ENCODE measurements at regions not wholly inside any gene's neighbourhood (a gene's known extent, or its start where the extent isn't known, plus 50 kb on each side); places are given as distances from the start of the nearest gene placed in this dataset.
A peak's percentile ranks its signal among the peaks of the same experiment; 100 is the strongest.
"Not testable (repeated sequence)": the region's sequence is repeated elsewhere in the genome, so short reads cannot be mapped to it uniquely, and the experiment has no call there.

DNA sequence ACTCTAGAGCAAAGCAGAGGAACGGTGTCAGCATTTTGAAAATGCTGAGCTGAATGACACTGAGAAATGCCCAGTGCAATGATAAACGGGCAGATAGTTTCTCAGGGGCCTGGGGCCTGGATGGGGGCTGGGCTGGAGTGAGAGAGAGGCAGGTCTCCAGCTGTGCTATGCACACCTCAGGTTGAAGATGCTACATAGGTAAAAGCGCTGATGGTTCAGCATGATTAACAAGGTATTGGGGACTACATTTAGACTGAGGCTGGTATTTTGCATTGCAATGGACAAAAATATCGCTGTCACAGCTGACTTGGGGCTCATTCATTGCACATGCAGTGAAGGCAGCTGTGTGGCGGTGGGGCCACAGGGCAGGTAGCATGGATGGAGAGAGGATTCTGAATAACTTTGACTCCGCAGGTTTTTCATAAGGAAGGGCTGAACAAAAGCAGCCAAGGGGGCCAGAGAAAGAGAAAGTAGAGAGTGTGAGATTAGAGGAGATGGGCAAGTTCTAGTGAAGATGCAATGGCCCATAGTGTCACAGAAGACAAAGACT lies 290.8 kb upstream of the ZNF32 start:
- no peak for DNase-seq

DNA sequence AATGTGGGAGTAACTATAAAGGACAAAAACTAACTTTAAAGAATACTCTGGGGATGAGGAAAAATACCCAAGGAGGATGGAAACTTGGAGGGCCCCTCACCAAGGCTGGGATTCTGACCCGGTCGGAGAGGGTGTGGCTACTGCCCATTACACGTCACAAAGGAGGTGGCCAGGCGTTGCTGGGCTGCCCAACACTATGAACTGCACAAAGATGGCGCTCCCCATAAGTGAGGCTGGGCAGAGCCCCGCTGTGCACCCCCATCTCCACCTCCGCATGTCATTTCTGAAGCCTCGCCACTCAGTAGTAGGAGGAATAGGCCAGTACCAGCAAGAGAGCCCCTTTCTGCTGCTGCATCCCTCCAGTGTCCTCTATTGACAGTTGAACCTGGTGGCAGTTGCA lies 290.1 kb upstream of the ZNF32 start:
- no peak for DNase-seq

DNA sequence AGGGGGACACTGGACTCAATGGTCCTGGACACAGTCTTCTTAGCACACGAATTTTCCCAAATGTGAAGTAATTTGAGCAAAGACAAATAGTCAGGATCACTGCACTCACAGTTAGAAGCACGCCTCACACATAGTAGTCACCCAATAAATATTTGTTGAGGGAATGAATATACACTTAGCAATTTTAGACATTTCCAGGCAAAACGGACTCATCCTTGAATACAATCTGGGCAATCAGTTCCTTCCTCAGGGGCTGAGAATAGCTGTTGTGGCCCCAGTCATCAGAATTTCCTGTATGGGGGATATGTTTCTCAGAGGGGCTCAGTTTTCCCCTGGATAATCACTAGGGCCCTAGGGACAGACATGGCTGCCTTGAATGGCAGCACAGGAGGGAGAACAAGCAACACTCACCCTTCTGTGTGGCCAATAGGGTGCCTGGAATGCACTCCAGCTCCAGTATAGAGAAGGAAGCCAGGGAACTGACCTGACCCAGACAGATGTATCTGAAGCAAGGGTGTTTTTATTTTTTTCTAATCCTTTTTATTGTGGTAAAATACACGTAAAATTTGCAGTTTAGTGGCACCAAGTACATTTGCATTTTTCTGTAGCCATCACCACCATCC lies 282.7 kb upstream of the ZNF32 start:
- no peak for DNase-seq

DNA sequence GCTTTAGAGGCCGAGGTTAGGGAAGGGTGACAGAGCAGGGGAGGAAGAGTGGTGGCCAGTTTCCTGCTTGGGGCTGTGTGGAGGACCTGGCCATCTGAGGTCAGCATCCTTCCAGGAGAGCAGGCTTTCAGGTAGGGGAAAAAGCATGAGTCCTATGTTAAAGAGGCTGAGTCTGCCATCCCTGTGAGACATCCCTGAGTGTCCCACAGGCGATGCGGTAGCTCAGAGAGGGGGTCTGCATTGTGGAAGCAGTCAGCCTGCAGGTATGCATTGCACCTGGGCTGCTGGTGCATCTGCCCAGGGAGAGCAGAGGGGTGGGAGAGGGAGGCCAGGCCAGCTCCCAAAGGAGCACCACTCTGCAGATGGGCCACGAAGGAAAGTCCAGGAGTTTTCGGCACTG lies 282.1 kb upstream of the ZNF32 start:
- DNase-seq, result no peak

DNA sequence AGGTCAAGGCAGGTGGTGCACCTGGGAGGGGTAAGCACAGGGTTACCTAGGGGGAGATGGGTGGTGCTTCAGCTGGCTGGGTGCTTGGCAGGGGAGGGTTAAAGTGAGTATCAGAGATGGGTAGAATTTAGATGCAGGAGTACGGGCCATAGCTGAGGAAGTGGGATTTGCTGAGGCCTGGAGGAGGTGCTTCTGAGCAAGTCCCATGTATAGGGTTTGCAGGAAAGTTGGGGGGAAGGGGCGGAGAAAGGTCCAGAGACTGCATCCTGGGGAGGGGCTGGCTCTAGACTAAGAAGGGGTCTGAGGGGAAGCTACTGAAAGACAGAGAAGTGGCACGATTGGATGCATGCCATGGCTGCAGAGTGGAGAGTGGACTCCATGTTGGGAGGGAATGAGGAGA lies 281.6 kb upstream of the ZNF32 start:
- no peak for DNase-seq

DNA sequence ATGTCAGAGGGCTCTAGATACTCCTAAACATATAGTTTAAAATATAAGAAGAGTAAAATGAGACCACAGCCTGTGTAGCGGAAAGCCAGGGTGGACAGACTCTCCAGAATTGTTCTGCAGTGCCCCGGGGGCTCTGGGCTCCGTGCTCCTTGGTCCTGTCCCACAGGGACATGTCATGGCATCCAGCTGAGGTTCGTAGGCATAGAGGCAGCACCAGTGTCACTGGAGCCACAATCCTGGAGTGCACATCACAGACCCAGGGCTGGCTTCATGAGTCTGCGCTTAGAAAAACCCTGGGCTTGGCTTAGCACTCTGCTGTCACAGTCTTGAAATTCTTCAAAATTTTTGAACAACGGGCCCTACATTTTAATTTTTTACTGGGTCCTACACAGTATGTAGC lies 280.4 kb upstream of the ZNF32 start:
- DNase-seq, result no peak

DNA sequence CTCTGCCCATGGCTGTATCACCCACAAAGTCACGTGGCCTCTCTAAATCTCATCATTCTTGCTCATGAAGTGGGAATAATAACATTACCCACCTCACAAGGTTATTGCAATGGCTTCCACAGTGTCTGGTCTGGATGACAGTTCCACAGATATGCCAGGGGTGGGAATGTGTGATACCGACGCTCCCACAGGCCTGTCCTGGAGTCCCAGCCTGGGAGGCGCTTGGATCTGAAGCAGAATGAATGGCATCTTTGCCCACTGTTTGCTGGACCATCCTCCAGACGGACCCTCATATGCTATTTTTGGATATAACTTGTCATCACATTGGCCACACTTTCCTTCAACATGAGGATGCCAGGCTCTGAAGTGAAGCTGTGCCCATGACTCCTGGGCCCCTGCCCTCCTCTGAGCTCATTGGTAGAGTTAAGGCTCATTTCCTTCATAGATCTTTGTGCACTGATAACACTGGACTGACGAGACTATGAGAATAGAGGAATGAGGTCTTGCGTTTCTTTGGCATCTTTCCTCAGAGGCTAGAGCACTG lies 279.8 kb upstream of the ZNF32 start:
- DNase-seq, result no peak

DNA sequence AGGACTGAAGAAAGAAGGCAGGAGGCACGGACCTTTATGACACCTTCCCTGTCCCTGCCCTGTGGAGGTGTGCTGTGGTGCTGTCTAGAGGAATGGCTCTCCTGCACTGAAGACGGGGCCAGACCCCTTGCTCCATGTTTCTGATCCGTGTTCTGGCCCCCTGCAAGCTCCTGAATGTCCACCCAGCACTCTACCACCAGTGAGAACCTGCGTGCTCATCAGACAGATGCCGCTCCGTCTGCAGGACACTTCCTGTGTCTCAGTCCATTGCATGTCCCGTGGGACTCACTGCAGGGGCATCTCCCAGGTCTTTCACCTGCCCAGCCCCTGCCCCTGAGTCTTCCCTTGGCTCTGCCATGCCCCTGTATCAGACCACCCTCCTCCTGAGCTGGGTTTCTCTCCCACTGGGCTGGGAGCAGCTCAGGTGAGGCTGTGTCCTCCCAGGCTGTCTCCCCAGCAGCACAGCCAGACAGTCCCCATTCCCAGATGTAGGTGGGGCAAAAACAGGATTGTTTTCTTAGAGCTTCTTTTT lies 278.3 kb upstream of the ZNF32 start:
- DNase-seq, result no peak

DNA sequence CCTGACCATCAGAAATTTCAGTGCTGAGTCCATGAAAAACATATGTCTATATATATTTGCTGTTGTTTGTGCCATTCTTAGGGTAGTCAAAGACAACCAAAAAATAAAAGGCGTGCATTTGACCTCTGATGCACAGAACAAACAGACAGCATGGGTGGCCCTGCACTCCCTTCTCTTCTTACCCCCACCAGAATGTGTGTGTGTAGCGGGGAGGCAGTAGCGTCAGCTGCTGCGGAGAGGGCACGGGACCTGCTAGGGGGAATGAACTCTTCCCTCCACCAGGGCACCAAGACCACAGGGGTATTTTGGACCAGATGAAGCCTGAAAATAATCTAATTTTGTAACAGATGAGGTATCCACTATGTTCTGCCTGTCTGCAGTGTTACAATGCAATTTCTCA lies 277.7 kb upstream of the ZNF32 start:
- DNase-seq, result no peak

DNA sequence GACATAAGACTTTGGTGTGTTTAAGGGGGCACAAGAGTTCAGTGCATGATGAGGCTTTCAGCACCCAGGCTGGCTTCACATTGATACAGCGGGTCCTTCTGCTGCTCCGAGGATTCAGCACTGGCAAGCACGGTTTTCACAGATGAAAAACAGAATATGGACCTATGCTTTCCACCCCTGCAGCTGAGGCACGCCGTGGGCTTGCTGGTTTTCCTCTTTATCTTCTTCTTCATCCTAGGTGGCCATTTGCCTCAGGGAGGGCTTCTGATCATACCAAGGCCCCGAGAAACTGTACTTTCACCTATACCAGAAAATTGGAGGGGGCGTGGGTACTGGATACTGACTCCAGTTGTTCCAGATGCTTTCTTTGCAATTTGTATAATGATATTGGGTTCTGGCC lies 277.1 kb upstream of the ZNF32 start:
- DNase-seq, result no peak

DNA sequence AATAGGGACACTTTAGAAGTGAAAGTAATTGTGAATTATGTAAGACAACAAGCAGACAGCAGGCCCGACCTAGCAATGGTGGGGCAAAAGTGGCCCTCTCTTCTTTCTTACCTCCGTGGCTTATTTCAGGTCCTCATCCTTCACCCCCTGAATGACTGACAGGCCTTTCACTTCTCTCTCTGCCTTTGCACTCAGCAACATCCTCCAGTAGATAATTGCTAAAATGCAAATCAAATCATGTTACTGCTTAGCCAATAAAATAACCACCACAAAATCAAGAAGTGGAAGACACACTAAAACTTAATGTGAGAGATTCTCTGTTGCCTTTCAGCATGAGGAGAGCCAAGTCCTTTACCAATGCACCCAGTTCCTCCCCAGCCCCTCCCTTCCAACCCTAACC lies 274.6 kb upstream of the ZNF32 start:
- DNase-seq, result no peak

DNA sequence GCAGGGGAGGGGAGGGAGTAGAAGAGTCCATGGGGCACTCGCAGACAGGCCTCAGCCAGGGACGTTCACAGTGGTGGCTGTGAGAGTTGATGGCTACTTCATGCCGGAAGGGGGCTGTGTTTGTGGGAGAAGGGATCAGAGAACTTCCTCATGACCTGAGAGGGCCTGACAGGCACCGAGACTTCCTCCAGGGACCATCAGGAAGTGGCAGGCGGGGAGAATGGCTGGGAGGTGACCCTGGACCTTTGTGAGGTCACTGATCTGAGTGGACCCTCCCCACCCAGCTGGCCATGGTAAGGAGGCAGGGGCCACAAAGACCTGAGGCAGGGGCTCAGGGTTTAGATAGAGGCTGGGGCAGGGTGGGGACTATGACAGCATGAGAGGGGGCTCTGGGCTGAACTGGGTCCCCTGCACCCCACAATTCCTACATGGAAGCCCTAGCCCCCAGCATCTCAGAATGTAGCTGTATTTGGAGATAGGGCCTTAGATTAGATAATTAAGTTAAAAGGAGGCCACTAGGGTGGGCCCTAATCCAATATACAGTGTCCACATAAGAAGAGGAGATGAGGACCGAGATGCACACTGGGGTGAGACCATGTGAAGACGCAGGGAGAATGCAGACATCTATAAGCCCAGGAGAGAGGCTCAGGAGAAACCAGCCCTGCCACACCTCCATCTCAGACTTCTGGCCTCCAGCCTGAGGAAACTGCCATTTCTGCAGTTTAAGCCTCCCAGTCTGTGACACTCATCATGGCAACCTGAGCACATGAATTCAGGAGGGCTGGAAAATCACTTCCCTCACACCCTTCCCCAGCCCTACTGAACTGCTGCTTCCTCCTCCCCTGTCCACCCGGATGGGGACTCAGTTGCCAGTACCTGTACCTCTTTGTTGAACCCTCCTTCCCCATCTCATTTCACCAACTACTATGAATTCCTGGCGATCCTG lies 273.9 kb upstream of the ZNF32 start:
- DNase-seq, result peak in 1 of 2 donors; percentile 32

DNA sequence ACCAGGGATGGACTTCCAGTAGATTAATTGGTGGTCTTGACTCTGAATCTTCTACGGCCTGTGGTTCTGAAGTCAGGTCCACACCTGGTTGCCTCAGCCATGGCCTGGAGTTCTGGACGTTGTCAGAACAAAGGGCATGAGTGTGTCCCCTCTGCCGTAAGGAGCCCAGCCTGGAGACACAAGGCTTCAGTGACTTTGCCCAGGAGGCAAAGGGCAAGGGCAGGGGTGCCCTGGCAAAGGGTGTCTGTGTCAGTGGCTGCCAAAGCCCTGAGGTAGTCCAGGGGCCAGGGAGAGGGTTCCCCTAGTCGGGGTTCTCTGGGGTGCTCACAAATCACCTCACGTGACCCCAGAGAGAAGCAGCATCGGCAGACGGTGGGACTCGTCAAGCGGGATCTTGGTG lies 273.2 kb upstream of the ZNF32 start:
- no peak for DNase-seq

DNA sequence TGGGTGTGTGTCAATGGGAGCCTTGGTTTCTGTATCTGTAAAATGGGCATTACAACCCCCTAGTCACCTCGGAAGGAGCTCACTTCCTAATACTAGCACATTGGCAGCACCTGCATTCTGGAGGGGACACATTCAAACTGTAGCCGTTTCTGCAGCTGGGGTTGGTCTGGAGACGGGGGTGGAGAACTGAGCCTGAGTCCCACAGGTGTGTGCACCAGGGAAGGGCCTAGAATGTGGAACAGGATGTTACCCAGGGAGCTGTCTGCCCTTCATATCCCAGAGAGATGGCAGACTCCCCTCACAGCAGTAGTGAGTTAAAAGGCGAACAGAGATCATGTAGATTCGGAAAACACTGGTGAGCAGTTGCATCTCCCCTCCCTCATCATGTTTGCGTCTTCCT lies 272.8 kb upstream of the ZNF32 start:
- no peak for DNase-seq

DNA sequence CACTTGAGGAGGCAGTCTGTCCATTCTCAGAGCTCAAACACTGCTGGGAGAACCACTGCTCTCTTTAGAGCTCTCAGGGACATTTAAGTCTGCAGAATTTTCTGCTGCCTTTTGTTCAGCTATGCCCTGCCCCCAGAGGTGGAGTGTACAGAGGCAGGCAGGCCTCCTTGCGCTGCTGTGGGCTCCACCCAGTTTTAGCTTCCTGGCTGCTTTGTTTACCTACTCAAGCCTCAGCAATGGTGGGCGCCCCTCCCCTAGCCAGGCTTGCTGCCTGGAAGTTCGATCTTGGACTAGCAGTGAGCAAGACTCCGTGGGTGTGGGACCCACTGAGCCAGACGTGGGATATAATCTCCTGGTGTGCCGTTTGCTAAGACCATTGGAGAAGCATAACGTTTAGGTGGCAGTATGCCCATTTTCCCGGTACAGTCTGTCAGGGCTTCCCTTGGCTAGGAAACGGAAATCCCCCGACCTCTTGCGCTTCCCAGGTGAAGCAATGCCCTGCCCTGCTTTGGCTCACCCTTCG lies 271.6 kb upstream of the ZNF32 start:
- DNase-seq, result not testable (repeated sequence)

DNA sequence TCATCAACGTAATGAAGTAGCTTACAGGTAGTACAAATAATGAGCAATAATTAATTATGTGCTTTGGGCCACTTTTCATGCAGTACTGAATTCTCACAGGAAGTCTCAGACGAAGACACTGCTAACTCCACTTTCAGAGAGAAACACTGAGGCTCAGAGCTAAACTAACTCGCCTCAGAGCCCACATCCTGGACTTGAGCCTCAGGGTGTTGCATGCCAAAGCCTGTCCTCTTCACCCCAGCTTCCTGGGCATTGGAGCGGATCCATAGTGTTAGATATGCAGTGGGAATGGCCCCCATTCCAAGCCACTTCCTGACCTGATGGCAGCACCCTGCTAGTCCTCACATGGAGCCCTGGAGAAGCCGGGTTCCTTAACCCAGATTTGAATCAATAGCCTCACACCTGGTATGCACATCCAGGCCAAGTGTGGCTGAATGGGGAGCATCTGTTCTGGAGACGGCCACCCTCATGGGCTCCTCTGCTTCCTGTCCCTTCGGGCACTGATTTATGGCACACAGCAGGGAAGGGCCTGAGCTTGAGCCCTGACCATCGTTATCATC lies 265.1 kb upstream of the ZNF32 start:
- DNase-seq, result no peak

DNA sequence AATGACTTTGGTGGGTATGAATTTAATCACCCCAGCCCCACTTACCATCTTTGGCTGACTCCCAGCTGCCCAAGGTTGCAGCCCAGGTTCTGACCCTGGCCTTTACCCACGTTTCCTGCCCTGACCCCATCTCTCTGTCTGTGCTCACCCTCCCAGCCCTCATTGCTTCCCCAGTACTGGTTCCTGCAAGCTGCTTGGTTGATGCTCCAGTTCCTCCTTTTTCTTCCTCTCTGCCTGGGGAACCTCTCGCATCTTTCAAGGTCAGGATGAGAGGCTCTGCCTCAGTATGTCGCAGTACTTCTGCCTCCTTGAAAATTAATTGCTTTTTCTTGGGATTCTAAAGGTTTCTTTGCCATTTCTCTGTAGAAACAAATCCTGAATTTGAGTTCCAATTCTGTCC lies 263.8 kb upstream of the ZNF32 start:
- DNase-seq, result no peak

DNA sequence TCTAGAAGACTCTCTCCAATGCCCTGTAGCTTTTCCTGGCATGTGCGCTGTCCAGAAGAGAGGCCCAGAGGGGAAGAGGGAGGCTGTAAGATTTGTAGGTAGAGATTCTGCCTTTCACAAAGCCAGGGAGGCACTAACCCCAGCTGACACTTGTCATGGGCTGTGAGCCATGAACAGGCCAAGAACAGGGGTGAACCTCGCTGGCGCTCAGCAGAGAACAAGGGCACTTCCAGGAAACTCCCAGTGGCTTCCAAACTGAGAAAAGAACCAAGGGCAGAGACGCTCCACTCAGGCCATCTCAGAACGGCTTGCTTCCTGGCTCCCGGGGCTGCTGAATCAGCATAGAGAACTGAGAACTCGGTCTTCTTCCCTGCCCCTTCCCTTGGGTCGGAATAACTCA lies 257.8 kb upstream of the ZNF32 start:
- DNase-seq, result no peak

DNA sequence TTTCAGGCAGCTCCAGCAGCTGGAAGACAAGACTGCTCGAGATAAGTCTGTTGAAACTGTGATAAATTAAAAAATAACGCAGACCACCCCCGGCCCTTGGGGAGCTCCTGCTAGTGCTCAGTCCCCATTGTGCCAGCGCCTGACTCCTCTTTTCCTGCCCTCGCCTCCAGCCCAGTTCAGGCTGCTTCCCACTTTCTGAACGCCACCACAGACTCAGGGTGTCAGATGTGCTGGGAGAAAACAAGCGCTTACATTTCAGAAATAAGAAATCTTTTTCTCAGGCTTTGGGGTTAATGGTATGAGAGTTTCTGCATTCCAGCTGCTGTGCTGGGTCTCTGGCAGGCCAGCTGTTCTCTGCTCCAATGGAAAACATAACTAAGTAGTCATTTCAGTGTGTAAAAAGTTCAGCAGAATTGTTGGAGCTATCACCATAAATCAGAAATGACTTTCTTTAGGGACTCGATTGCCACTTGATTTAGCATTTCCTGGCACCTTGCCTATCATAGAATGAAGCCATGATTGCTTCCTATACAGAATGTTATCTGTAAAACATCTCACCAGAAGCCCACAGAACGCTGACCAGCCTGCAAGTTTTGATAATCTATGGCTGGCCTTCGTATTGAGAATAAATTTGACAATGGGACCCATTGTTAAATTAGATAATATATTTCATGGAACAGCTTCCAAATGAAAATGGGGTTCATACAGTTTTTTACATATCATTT lies 257.0 kb upstream of the ZNF32 start:
- DNase-seq, result peak; percentile 71 to 78

DNA sequence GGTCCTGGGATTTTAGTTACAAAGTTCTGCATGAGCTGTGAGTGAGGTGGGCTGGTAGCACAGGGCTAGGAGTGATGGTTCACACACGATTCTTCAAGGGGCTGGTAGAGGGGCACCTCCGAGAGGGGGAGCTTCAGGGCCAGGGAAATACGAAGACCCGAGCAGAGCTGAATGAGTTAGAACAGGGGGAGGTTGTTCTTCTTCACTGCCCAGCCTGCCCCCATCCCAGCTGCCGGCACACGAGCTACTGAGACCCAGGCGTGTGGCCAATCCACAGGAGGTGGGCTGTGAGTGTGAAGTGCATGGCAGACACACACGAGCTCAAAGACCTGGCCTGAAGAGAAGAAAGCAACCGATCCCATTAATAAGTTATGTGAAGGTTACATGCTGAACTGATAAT lies 256.2 kb upstream of the ZNF32 start:
- no peak for DNase-seq

DNA sequence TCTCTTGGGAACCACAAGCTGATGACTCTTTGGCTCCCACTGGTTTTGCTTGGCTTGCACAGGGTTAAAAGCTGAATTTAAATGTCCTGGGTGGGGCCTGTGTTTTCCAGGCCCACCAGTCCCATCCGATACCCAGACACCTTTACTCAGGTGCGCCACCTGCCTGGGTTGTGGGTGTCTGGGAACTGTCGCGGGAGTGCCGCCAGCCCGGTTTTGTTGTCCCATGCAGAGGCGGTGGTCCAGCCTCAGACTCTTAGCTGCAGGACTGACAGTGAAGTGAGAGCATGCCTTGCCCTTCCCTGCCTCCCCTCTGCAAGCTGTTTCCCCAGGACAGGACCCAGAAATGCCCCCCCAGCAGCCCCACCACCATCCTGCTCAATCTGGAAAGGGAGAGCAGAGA lies 255.6 kb upstream of the ZNF32 start:
- DNase-seq, result no peak
